PC-3 (cell line): ENCODE measurements at regions not wholly inside any gene's neighbourhood (a gene's known extent, or its start where the extent isn't known, plus 50 kb on each side); places are given as distances from the start of the nearest gene placed in this dataset.

ENCODE experiments used
- ATAC-seq: fragments of 200-7000 bp; cut with Tn5 transposase; 2 replicates; pipeline ENCODE4 v1.9.1; 2020; ENCODE audit warnings: mild to moderate bottlenecking, moderate library complexity
- BruUV-seq: library from RNA; stranded (reverse); fragments of 400-500 nt; replicated peaks from 2 replicates; lab custom pipeline; 2021; lab: Mats Ljungman, UMichigan
- CTCF ChIA-PET: fragments of 300-600 bp; sonication (Branson Sonifier 250); formaldehyde crosslinking; loops from one replicate; lab custom pipeline; 2022; ENCODE audit warnings: antibody characterized with exemption; lab: Charles Lee
- POLR2A ChIA-PET: fragments of 300-600 bp; sonication (Branson Sonifier 250); formaldehyde crosslinking; loops from one replicate; lab custom pipeline; 2022; ENCODE audit warnings: antibody characterized with exemption; ENCODE audit not compliant: unreplicated experiment; lab: Charles Lee
- DNase-seq: peaks from one replicate; pipeline ENCODE4 v3.0.0-alpha.2; 2015
- H2AFZ ChIP-seq: fragments of 300-600 bp; sonication (generic); 2 replicates; pipeline ENCODE4 v1.6.0; 2016; ENCODE audit warnings: antibody characterized with exemption, low read length
- H3F3A ChIP-seq: fragments of 300-600 bp; sonication (generic); one replicate; pipeline ENCODE4 v1.6.0; 2017; ENCODE audit warnings: antibody characterized with exemption, low read length, control low read depth, mild to moderate bottlenecking; ENCODE audit not compliant: unreplicated experiment
- H3K27ac ChIP-seq: fragments of 300-600 bp; sonication (generic); 2 replicates; pipeline ENCODE4 v1.5.1; 2016; ENCODE audit warnings: mild to moderate bottlenecking, low read length
- H3K27me3 ChIP-seq: fragments of 300-600 bp; sonication (generic); 2 replicates; pipeline ENCODE4 v1.6.1; 2016; ENCODE audit warnings: low read length, mixed read lengths
- H3K36me3 ChIP-seq: fragments of 300-600 bp; sonication (generic); 2 replicates; pipeline ENCODE4 v1.6.1; 2016; ENCODE audit warnings: low read depth, mixed run types, low read length, mixed read lengths
- H3K4me1 ChIP-seq: fragments of 300-600 bp; sonication (generic); 2 replicates; pipeline ENCODE4 v1.5.1; 2016; ENCODE audit warnings: low read length; ENCODE audit not compliant: insufficient read depth
- H3K4me2 ChIP-seq: fragments of 300-600 bp; sonication (generic); 2 replicates; pipeline ENCODE4 v1.6.0; 2016; ENCODE audit warnings: low read length
- H3K4me3 ChIP-seq: fragments of 300-600 bp; sonication (generic); 2 replicates; pipeline ENCODE4 v1.5.1; 2016; ENCODE audit warnings: mild to moderate bottlenecking, low read length, mixed read lengths
- H3K79me2 ChIP-seq: fragments of 300-600 bp; sonication (generic); 2 replicates; pipeline ENCODE4 v1.6.1; 2017; ENCODE audit warnings: low read length, mixed read lengths
- H3K9ac ChIP-seq: fragments of 300-600 bp; sonication (generic); 2 replicates; pipeline ENCODE4 v1.6.0; 2016; ENCODE audit warnings: mild to moderate bottlenecking, low read length
- H3K9me2 ChIP-seq: fragments of 300-600 bp; sonication (generic); replicated peaks from 2 replicates; pipeline ENCODE4 v1.6.1; 2016; ENCODE audit warnings: mixed run types, low read length, mixed read lengths
- H3K9me3 ChIP-seq: fragments of 300-600 bp; sonication (generic); 2 replicates; pipeline ENCODE4 v1.6.1; 2016; ENCODE audit warnings: low read length, mixed read lengths
- H4K20me1 ChIP-seq: fragments of 300-600 bp; sonication (generic); 2 replicates; pipeline ENCODE4 v1.6.1; 2016; ENCODE audit warnings: low read length, mixed read lengths
- CTCF ChIP-seq: fragments of 300-600 bp; sonication (generic); conservative IDR thresholded peaks from 2 replicates; pipeline ENCODE4 v1.5.1; 2017; ENCODE audit warnings: antibody characterized with exemption, low read depth, mild to moderate bottlenecking, low read length
- EZH2 ChIP-seq: fragments of 300-600 bp; sonication (generic); IDR thresholded peaks from one replicate; pipeline ENCODE4 v1.6.1; 2017; ENCODE audit warnings: antibody characterized with exemption, mild to moderate bottlenecking, low read length; ENCODE audit not compliant: unreplicated experiment
- EZH2phosphoT487 ChIP-seq: fragments of 300-600 bp; sonication (generic); IDR thresholded peaks from 2 replicates; pipeline ENCODE4 v1.6.1; 2018; ENCODE audit warnings: mild to moderate bottlenecking, antibody characterized with exemption, low read length, borderline replicate concordance
- intact Hi-C: fragments of 100-400 bp; cut with micrococcal nuclease; formaldehyde crosslinking; loops from 2 replicates; pipeline ENCODE4 v1.9.0; 2023

GRCh38 chr7:153509768-153510167, 542.4 kb upstream of the DPP6 start:
- TF ChIP-seq CTCF (no peak), EZH2 (no peak), EZH2phosphoT487 (no peak)
- BruUV-seq: no TSS peak
- H3F3A ChIP-seq: no peaks in the 10 kb centered on the region
- CTCF ChIA-PET: no interaction called here
- H2AFZ ChIP-seq: no peak overlapping the region
- no peaks in the 10 kb centered on the region for H3K4me1 ChIP-seq
- no peak for ATAC-seq
- H3K9me3 ChIP-seq: no peaks in the 10 kb centered on the region; the same call in 1 of the 2 replicates
- no peaks in the 10 kb centered on the region for H3K36me3 ChIP-seq
- no peak overlapping the region for H3K4me3 ChIP-seq
- no peaks in the 10 kb centered on the region for H3K27me3 ChIP-seq
- no peak overlapping the region for H3K4me2 ChIP-seq
- H3K9me2 ChIP-seq: no peaks in the 10 kb centered on the region
- H3K9ac ChIP-seq: no peak overlapping the region
- POLR2A ChIA-PET: no interaction called here
- no peaks in the 10 kb centered on the region for H3K79me2 ChIP-seq
- H3K27ac ChIP-seq: no peak overlapping the region
- intact Hi-C loops: no loop called here
- no peak for DNase-seq
- H4K20me1 ChIP-seq: no peaks in the 10 kb centered on the region

- Histone ChIP-seq H3K9me2 (no peaks in the 10 kb centered on the region), H3K4me1 (no peaks in the 10 kb centered on the region), H3K9me3 (no peaks in the 10 kb centered on the region; the same call in 1 of the 2 replicates), H2AFZ (no peak overlapping the region), H3K9ac (no peak overlapping the region), H3K4me2 (no peak overlapping the region), H3F3A (no peaks in the 10 kb centered on the region), H3K79me2 (no peaks in the 10 kb centered on the region), H4K20me1 (no peaks in the 10 kb centered on the region), H3K4me3 (no peak overlapping the region), H3K27ac (no peak overlapping the region), H3K36me3 (no peaks in the 10 kb centered on the region), H3K27me3 (no peaks in the 10 kb centered on the region)
- no TSS peak for BruUV-seq
- no peak for DNase-seq
- no peak for ATAC-seq
- intact Hi-C loops: no loop called here
- POLR2A ChIA-PET: no interaction called here
- no peak for TF ChIP-seq EZH2phosphoT487
- TF ChIP-seq CTCF: no peak
- TF ChIP-seq EZH2: no peak
- CTCF ChIA-PET: no interaction called here
Observed at GRCh38 chr7:153510674-153511073, 541.5 kb upstream of the DPP6 start.

GRCh38 chr7:153514032-153514431, 538.2 kb upstream of the DPP6 start:
- ATAC-seq (no peak), DNase-seq (no peak)
- no peaks in the 10 kb centered on the region for H3F3A ChIP-seq
- no TSS peak for BruUV-seq
- no peak overlapping the region for H2AFZ ChIP-seq
- no peaks in the 10 kb centered on the region for H3K9me2 ChIP-seq
- no peaks in the 10 kb centered on the region; the same call in 1 of the 2 replicates for H3K9me3 ChIP-seq
- H3K4me3 ChIP-seq: no peak overlapping the region
- CTCF ChIA-PET: no interaction called here
- no peaks in the 10 kb centered on the region for H3K79me2 ChIP-seq
- H3K36me3 ChIP-seq: no peaks in the 10 kb centered on the region
- no peak overlapping the region for H3K9ac ChIP-seq
- no peaks in the 10 kb centered on the region for H3K27me3 ChIP-seq
- POLR2A ChIA-PET: no interaction called here
- H3K4me2 ChIP-seq: no peak overlapping the region
- H3K27ac ChIP-seq: no peak overlapping the region
- no peaks in the 10 kb centered on the region for H3K4me1 ChIP-seq
- no peaks in the 10 kb centered on the region for H4K20me1 ChIP-seq
- intact Hi-C loops: no loop called here
- TF ChIP-seq EZH2phosphoT487 (no peak), CTCF (no peak), EZH2 (no peak)
